ENCODE measurements at regions not wholly inside any gene's neighbourhood (a gene's known extent, or its start where the extent isn't known, plus 50 kb on each side); places are given as distances from the start of the nearest gene placed in this dataset.

GRCh38 chr1:119308130-119308700 lies 60.4 kb upstream of the HAO2 start:
- ATAC-seq, result no peak
- WGBS, 3 donors, result 66 to 70% (median 68%) methylated on average over 3 of the region's 3 CpGs
- TF ChIP-seq CTCF (IDR thresholded peaks at IDR 0.05), result no peak

GRCh38 chr1:119308806-119309205 lies 59.8 kb upstream of the HAO2 start:
- H3K27me3 ChIP-seq (ENCODE audit: insufficient read depth in 3 of 3, low read length in 2 of 3), result peaks cover 0 to 5% (median 0%) of the 10 kb centered on the region in 3 donors
- H3K4me1 ChIP-seq, result no peaks in the 10 kb centered on the region
- intact Hi-C loops (cut with DNase I), result no loop called here
- H3K4me3 ChIP-seq, result no peak overlapping the region
- WGBS, 3 donors, result 59 to 63% (median 62%) methylated on average over 2 of the region's 2 CpGs
- DNase-seq (no peak), ATAC-seq (no peak)
- no peaks in the 10 kb centered on the region for H3K9me3 ChIP-seq
- H3K27ac ChIP-seq, result no peak overlapping the region
- no peak for TF ChIP-seq CTCF (IDR thresholded peaks at IDR 0.05)
- no peaks in the 10 kb centered on the region for H3K36me3 ChIP-seq (ENCODE audit: insufficient read depth in 1 of 2, low read depth in 1 of 2)

More at GRCh38 chr1:119308130-119308700, 60.4 kb upstream of the HAO2 start:
- Histone ChIP-seq H3K4me3 (no peak overlapping the region), H3K27me3 (ENCODE audit: insufficient read depth in 3 of 3, low read length in 2 of 3) (peaks cover 0 to 5% (median 0%) of the 10 kb centered on the region in 3 donors), H3K9me3 (no peaks in the 10 kb centered on the region), H3K4me1 (no peaks in the 10 kb centered on the region), H3K27ac (no peak overlapping the region), H3K36me3 (ENCODE audit: insufficient read depth in 1 of 2, low read depth in 1 of 2) (no peaks in the 10 kb centered on the region)
- intact Hi-C loops (cut with DNase I), result no loop called here
- DNase-seq, result no peak

DNA sequence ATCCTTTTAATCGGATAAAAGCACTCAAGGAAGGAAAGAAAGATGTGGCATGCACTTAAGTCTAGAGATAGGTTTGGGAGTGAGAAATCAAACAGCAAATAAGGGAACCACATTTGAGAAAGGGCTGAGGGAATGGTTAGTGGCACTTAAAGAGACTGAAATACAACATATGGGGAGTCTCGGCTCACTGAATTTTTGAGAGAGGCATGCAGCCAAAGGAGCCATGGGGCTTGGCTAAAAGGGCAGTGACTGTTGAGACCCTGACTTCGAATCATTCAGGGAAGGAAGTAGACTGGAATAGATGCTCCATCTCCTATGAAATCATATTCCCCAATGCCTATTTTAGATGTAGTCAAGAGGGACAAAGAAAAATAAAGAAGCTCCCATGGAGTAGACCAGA lies 58.3 kb upstream of the HAO2 start:
- DNase-seq, result no peak
- H3K4me3 ChIP-seq, result no peak overlapping the region
- no peaks in the 10 kb centered on the region for H3K4me1 ChIP-seq
- no peaks in the 10 kb centered on the region for H3K36me3 ChIP-seq (ENCODE audit: insufficient read depth in 1 of 2, low read depth in 1 of 2)
- H3K9me3 ChIP-seq, result no peaks in the 10 kb centered on the region
- H3K27ac ChIP-seq, result no peak overlapping the region
- TF ChIP-seq CTCF (IDR thresholded peaks at IDR 0.05), result no peak
- 28 to 43% (median 43%) methylated on average over 3 of the region's 3 CpGs for WGBS, 3 donors
- intact Hi-C loops (cut with DNase I), result no loop called here
- peaks cover 0 to 5% (median 0%) of the 10 kb centered on the region in 3 donors for H3K27me3 ChIP-seq (ENCODE audit: insufficient read depth in 3 of 3, low read length in 2 of 3)
- ATAC-seq, result no peak

DNA sequence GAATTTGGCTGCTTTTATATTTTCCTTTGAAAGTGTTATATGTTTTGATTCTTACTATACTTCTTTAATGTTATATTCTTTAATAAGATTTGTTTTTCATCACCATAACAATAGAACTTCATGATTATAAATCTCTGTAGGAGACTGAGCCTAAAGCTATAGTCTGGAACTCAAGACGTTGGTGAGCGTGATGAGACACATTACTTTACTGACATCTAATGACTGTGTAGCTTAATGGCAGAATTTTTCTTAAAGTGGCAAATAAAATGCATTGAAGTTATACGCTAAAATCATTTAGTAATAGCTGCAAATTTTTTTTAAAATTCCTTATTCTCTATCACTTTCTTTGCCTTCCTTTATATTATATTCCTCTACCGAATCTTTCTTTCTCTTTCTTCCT lies 56.1 kb upstream of the HAO2 start:
- no peaks in the 10 kb centered on the region for H3K9me3 ChIP-seq
- no peak for TF ChIP-seq CTCF (IDR thresholded peaks at IDR 0.05)
- no peak overlapping the region for H3K4me3 ChIP-seq
- H3K27ac ChIP-seq, result no peak overlapping the region
- DNase-seq (no peak), ATAC-seq (no peak)
- intact Hi-C loops (cut with DNase I), result no loop called here
- H3K27me3 ChIP-seq (ENCODE audit: insufficient read depth in 3 of 3, low read length in 2 of 3), result peaks cover 0 to 3% (median 0%) of the 10 kb centered on the region in 3 donors
- H3K4me1 ChIP-seq, result no peaks in the 10 kb centered on the region
- no peaks in the 10 kb centered on the region for H3K36me3 ChIP-seq (ENCODE audit: insufficient read depth in 1 of 2, low read depth in 1 of 2)
- 76 to 78% (median 77%) methylated on average over 4 of the region's 4 CpGs for WGBS, 3 donors
